SK-N-SH (cell line): ENCODE measurements at regions not wholly inside any gene's neighbourhood (a gene's known extent, or its start where the extent isn't known, plus 50 kb on each side); places are given as distances from the start of the nearest gene placed in this dataset.

Source experiments
- CHD2 ChIP-seq: fragments of 150-350 bp; IDR thresholded peaks from 2 replicates; pipeline ENCODE4 v1.6.1; 2018; ENCODE audit warnings: low read length; ENCODE audit not compliant: partially characterized antibody
- CTCF ChIP-seq: fragments of 200-600 bp; sonication (generic); IDR thresholded peaks from 2 replicates; pipeline ENCODE4 v1.6.1; 2017; ENCODE audit warnings: antibody characterized with exemption, mild to moderate bottlenecking, moderate library complexity
- JUND ChIP-seq: IDR thresholded peaks from 2 replicates; pipeline ENCODE4 v1.4.0; 2012
- MAX ChIP-seq: IDR thresholded peaks from 2 replicates; pipeline ENCODE4 v1.4.0; 2012; ENCODE audit warnings: low read depth
- POLR2AphosphoS5 ChIP-seq: IDR thresholded peaks from 2 replicates; pipeline ENCODE4 v1.6.1; 2012; ENCODE audit warnings: low read depth, low read length
- RXRA ChIP-seq: IDR thresholded peaks from 2 replicates; pipeline ENCODE4 v1.4.0; 2012; ENCODE audit warnings: low read depth, mild to moderate bottlenecking, borderline replicate concordance
- TCF12 ChIP-seq: IDR thresholded peaks from 2 replicates; pipeline ENCODE4 v1.4.0; 2012
- ZBTB33 ChIP-seq: IDR thresholded peaks from 2 replicates; pipeline ENCODE4 v1.4.0; 2012; ENCODE audit warnings: low read depth, borderline replicate concordance

- TF ChIP-seq JUND (no peak), POLR2AphosphoS5 (no peak), CTCF (no peak), RXRA (no peak), CHD2 (no peak), TCF12 (no peak), MAX (no peak), ZBTB33 (no peak)
These were observed 190.9 kb upstream of the PACRGL start for GRCh38 chr4:20509315-20509714.
